ENCODE measurements at regions not wholly inside any gene's neighbourhood (a gene's known extent, or its start where the extent isn't known, plus 50 kb on each side); places are given as distances from the start of the nearest gene placed in this dataset.
A peak's percentile ranks its signal among the peaks of the same experiment; 100 is the strongest.

- Histone ChIP-seq H3K27ac (no peak overlapping the region), H3K4me3 (no peak overlapping the region), H3K4me1 (no peaks in the 10 kb centered on the region), H3K27me3 (no peaks in the 10 kb centered on the region), H3K36me3 (no peaks in the 10 kb centered on the region), H3K9me3 (no peaks in the 10 kb centered on the region)
- intact Hi-C loops (cut with DNase I; ENCODE audit: low total_unique reads), result no loop called here
- TF ChIP-seq POLR2A (IDR thresholded peaks at IDR 0.05), result no peak
- no peak for TF ChIP-seq CTCF (IDR thresholded peaks at IDR 0.05)
- DNase-seq, result no peak
Observed at GRCh38 chr1:70542030-70542429, 131.0 kb downstream of the CTH start.

DNA sequence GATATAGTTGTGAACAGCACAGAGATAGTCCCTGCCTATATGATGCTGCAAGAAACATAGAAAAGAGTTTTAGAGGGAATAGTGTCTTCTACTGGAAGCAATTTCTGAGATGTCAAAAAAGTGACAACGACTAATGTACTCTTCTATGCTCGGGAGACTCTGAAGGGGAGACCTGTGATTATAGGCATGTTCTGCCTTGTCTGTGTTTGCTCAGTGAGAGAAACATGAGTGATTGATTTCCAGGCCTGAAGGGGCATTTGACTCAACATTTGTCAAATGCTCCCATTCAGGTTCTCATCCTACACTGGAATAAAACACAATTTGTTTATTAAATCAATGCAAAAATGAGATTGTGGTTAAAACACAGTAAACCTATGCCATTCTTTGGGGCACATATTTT, 131.8 kb downstream of the CTH start:
- intact Hi-C loops (cut with DNase I; ENCODE audit: low total_unique reads), result no loop called here
- H3K4me1 ChIP-seq, result no peaks in the 10 kb centered on the region
- H3K9me3 ChIP-seq, result no peaks in the 10 kb centered on the region
- H3K27me3 ChIP-seq, result no peaks in the 10 kb centered on the region
- no peak overlapping the region for H3K4me3 ChIP-seq
- H3K27ac ChIP-seq, result no peak overlapping the region
- no peak for DNase-seq
- TF ChIP-seq CTCF (IDR thresholded peaks at IDR 0.05) (no peak), POLR2A (IDR thresholded peaks at IDR 0.05) (no peak)
- no peaks in the 10 kb centered on the region for H3K36me3 ChIP-seq

- no peak for TF ChIP-seq CTCF (IDR thresholded peaks at IDR 0.05)
- intact Hi-C loops (cut with DNase I; ENCODE audit: low total_unique reads), result no loop called here
- no peaks in the 10 kb centered on the region for H3K27me3 ChIP-seq
- no peak for DNase-seq
- H3K9me3 ChIP-seq, result peaks cover 0 to 3% of the 10 kb centered on the region in 2 donors
- H3K36me3 ChIP-seq, result no peaks in the 10 kb centered on the region
- no peaks in the 10 kb centered on the region for H3K4me1 ChIP-seq
- no peak overlapping the region for H3K27ac ChIP-seq
- H3K4me3 ChIP-seq, result no peak overlapping the region
Observed at GRCh38 chr1:70546726-70547125, 135.7 kb downstream of the CTH start.

DNA sequence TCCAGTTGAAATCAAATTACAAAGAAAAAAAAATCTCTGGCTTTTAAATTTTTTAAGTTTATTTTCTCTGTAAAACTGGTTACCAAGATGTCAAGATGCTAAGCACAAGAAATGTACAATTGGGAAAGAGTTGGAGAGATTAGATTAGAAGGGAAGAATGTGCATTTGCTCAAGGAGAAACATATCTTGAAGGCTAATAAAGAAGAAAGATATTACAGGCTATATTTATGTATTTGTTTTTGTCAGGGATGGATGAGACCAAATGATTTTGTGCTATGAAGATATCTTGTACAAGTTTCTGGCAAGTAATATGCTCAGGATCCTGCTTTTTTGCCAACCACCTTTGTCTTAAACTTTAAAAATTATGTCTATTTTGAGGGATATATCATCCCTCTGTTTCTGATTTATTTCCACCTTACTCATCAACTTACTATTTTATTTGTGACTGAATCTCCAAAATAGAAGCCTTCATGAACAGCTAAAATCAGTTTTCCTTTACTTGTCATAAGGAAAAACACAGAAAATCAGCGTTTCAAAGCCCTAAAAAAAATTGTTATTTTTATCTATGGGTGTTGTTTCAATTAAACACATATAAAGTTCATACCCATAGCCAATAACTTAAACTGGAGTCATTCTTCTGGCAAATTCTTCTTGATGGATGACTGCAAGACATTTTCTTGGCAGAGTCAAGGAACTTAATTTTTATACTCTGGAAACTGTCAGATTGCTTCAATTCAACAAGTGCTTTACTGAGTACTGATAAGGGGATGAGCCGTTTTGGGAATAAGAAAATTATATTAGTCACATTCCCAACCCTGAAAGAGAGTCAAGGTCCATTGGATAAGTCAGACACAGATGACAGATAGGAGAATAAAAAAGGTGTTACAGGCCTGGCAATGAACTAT, 141.8 kb downstream of the CTH start:
- Histone ChIP-seq H3K4me3 (no peak overlapping the region), H3K4me1 (no peaks in the 10 kb centered on the region), H3K27me3 (no peaks in the 10 kb centered on the region), H3K36me3 (no peaks in the 10 kb centered on the region), H3K9me3 (peaks cover 0 to 3% of the 10 kb centered on the region in 2 donors), H3K27ac (peak overlapping the region; percentile 59 to 67)
- DNase-seq, result peak in 1 of 2 donors; percentile 64
- TF ChIP-seq CTCF (IDR thresholded peaks at IDR 0.05), result no peak
- TF ChIP-seq POLR2A (IDR thresholded peaks at IDR 0.05), result no peak
- intact Hi-C loops (cut with DNase I; ENCODE audit: low total_unique reads), result no loop called here

- Histone ChIP-seq H3K9me3 (peaks cover 0 to 3% of the 10 kb centered on the region in 2 donors), H3K4me1 (no peaks in the 10 kb centered on the region), H3K27ac (peak overlapping the region; percentile 56 to 67), H3K27me3 (no peaks in the 10 kb centered on the region), H3K36me3 (no peaks in the 10 kb centered on the region), H3K4me3 (no peak overlapping the region)
- intact Hi-C loops (cut with DNase I; ENCODE audit: low total_unique reads), result no loop called here
- no peak for DNase-seq
- TF ChIP-seq POLR2A (IDR thresholded peaks at IDR 0.05), result no peak
- TF ChIP-seq CTCF (IDR thresholded peaks at IDR 0.05), result no peak
Observed at GRCh38 chr1:70553567-70553956, 142.5 kb downstream of the CTH start.
